ENCODE measurements at regions not wholly inside any gene's neighbourhood (a gene's known extent, or its start where the extent isn't known, plus 50 kb on each side); places are given as distances from the start of the nearest gene placed in this dataset.
A peak's percentile ranks its signal among the peaks of the same experiment; 100 is the strongest.

GRCh38 chr13:67977066-67977465 lies 746.9 kb upstream of the PCDH9 start:
- no peaks in the 10 kb centered on the region for H3K79me2 ChIP-seq (ENCODE audit: control insufficient read depth in 1 of 2, insufficient read depth in 2 of 2, low read length in 2 of 2)
- H2AK5ac ChIP-seq (ENCODE audit: low read depth, low read length) = no peak overlapping the region
- 95% methylated on average over 2 of the region's 2 CpGs; no CpG with 5 or more reads in 1 of the 2 experiments for WGBS, 2 experiments (ENCODE audit: extremely low coverage in 1 of 2, insufficient coverage in 1 of 2, insufficient read length in 1 of 2, insufficient replicate concordance in 2 of 2, low coverage in 1 of 2, low lambda C conversion rate in 2 of 2, missing lambda C conversion rate in 1 of 2)
- no peak overlapping the region for H2BK120ac ChIP-seq (replicated peaks; ENCODE audit: low read depth, low read length)
- H2AFZ ChIP-seq (ENCODE audit: low read length) = no peak overlapping the region
- DNase-seq (ENCODE audit: low read depth in 1 of 2, low spot score in 2 of 2) (no peak), FAIRE-seq (no peak)
- no peaks in the 10 kb centered on the region for H3K4me1 ChIP-seq (replicated peaks in 1 of 4; ENCODE audit: control insufficient read depth in 3 of 4, insufficient read depth in 4 of 4, low read length in 3 of 4)
- no peak overlapping the region for H2BK12ac ChIP-seq (ENCODE audit: low read depth, low read length)
- no peak overlapping the region for H2BK15ac ChIP-seq (ENCODE audit: low read length)
- no peak overlapping the region for H3K56ac ChIP-seq (replicated peaks; ENCODE audit: insufficient read length, low read depth, low read length)
- H3K27me3 ChIP-seq (replicated peaks in 1 of 4; ENCODE audit: control insufficient read depth in 3 of 4, extremely low read depth in 1 of 4, insufficient read depth in 3 of 4, low read length in 3 of 4) = no peaks in the 10 kb centered on the region
- H3K23ac ChIP-seq (ENCODE audit: insufficient read length) = no peak overlapping the region
- H4K20me1 ChIP-seq (replicated peaks in 1 of 2; ENCODE audit: control insufficient read depth in 1 of 2, insufficient read depth in 2 of 2, low read length in 2 of 2) = no peaks in the 10 kb centered on the region
- no peak overlapping the region for H3K27ac ChIP-seq (ENCODE audit: low read depth, low read length)
- H3K36me3 ChIP-seq (ENCODE audit: control insufficient read depth in 2 of 4, insufficient read depth in 4 of 4, low read length in 3 of 4) = no peaks in the 10 kb centered on the region
- H3K9me3 ChIP-seq (ENCODE audit: insufficient read depth in 2 of 2, low read depth in 1 of 2, low read length in 1 of 2) = no peaks in the 10 kb centered on the region
- TF ChIP-seq TEAD4 (IDR thresholded peaks at IDR 0.05; ENCODE audit: low read depth, low read length) (no peak), GTF2F1 (IDR thresholded peaks at IDR 0.05; ENCODE audit: borderline replicate concordance, low read depth, low read length) (no peak), RAD21 (IDR thresholded peaks at IDR 0.05 in 1 of 2, conservative IDR thresholded peaks at IDR 0.05 in 1 of 2; ENCODE audit: low read depth in 2 of 2, low read length in 2 of 2) (no peak), CTBP2 (IDR thresholded peaks at IDR 0.05; ENCODE audit: borderline replicate concordance, insufficient read depth, insufficient read length, low read length) (no peak), CHD1 (IDR thresholded peaks at IDR 0.05; ENCODE audit: low read depth, low read length) (no peak)
- H3K4me2 ChIP-seq (ENCODE audit: insufficient read depth in 1 of 2, low read depth in 2 of 2, low read length in 2 of 2) = no peak overlapping the region
- no peak overlapping the region for H3K9ac ChIP-seq (replicated peaks in 1 of 4; ENCODE audit: extremely low read depth in 1 of 4, low read depth in 3 of 4, low read length in 3 of 4)
- peak overlapping the region; percentile 43 for H4K5ac ChIP-seq (ENCODE audit: insufficient read length, low read depth, low read length)
- H3K23me2 ChIP-seq (ENCODE audit: low read depth, low read length) = no peaks in the 10 kb centered on the region
- H3K18ac ChIP-seq (ENCODE audit: extremely low read depth, low read length) = no peak overlapping the region
- H3K14ac ChIP-seq (ENCODE audit: insufficient read length) = no peak overlapping the region
- no peak overlapping the region for H3K4ac ChIP-seq (replicated peaks; ENCODE audit: insufficient read length, low read depth, low read length)
- no peaks in the 10 kb centered on the region for H3K79me1 ChIP-seq (ENCODE audit: low read depth, low read length)
- no peak overlapping the region for H3K4me3 ChIP-seq (ENCODE audit: extremely low read depth in 1 of 4, insufficient read depth in 2 of 4, low read depth in 3 of 4, low read length in 4 of 4)
- no peak overlapping the region for H4K8ac ChIP-seq (ENCODE audit: extremely low read depth, insufficient read depth, low read length)
- H2BK5ac ChIP-seq (ENCODE audit: low read depth, low read length) = no peak overlapping the region
- ChIA-PET POLR2A (ENCODE audit: partially characterized antibody) (no interaction called here), CTCF (ENCODE audit: partially characterized antibody) (no interaction called here)
- H4K91ac ChIP-seq (replicated peaks; ENCODE audit: insufficient read length, low read length) = no peak overlapping the region
- no peak overlapping the region for H2BK20ac ChIP-seq (ENCODE audit: low read length)

All from H1 (cell line).